ENCODE measurements at regions not wholly inside any gene's neighbourhood (a gene's known extent, or its start where the extent isn't known, plus 50 kb on each side); places are given as distances from the start of the nearest gene placed in this dataset.

DNA sequence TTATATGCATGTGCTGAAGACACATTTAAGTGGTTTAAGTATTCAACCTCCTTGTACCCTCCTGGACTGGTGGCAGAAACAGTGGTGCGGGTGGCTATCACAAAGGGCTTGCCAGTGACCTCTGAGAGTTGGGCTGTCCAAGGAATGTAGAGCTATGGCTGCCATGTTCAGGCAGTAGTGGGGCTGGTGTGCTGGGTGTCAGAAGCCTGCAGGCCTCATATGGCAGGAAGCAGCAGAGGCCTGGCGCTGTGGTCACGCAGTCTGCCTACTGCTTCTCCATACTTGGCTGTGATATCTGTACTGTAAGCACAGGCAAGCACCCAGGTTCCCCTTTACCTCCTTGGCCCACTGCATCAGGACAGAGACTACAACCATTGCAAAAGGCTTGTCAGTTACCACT is 870.0 kb downstream of the LRRIQ3 start:
- TF ChIP-seq JUN (IDR thresholded peaks at IDR 0.05; ENCODE audit: borderline replicate concordance, insufficient read depth, insufficient read length, low read depth): no peak
- TF ChIP-seq, protein P1, sequence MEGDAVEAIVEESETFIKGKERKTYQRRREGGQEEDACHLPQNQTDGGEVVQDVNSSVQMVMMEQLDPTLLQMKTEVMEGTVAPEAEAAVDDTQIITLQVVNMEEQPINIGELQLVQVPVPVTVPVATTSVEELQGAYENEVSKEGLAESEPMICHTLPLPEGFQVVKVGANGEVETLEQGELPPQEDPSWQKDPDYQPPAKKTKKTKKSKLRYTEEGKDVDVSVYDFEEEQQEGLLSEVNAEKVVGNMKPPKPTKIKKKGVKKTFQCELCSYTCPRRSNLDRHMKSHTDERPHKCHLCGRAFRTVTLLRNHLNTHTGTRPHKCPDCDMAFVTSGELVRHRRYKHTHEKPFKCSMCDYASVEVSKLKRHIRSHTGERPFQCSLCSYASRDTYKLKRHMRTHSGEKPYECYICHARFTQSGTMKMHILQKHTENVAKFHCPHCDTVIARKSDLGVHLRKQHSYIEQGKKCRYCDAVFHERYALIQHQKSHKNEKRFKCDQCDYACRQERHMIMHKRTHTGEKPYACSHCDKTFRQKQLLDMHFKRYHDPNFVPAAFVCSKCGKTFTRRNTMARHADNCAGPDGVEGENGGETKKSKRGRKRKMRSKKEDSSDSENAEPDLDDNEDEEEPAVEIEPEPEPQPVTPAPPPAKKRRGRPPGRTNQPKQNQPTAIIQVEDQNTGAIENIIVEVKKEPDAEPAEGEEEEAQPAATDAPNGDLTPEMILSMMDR (IDR thresholded peaks at IDR 0.05; ENCODE audit: extremely low read depth in 1 of 2, insufficient read depth in 1 of 2, low read depth in 1 of 2, low read length in 2 of 2): no peak
- TF ChIP-seq, protein P2, sequence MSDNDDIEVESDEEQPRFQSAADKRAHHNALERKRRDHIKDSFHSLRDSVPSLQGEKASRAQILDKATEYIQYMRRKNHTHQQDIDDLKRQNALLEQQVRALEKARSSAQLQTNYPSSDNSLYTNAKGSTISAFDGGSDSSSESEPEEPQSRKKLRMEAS (IDR thresholded peaks at IDR 0.05; ENCODE audit: insufficient read depth, insufficient read length): no peak
- TF ChIP-seq POLR2A (IDR thresholded peaks at IDR 0.05; ENCODE audit: low read depth, low read length): no peak
- TF ChIP-seq MYC (IDR thresholded peaks at IDR 0.05; ENCODE audit: low read depth, low read length): no peak
- TF ChIP-seq EZH2 (IDR thresholded peaks at IDR 0.05; ENCODE audit: borderline replicate concordance, low read depth, low read length, severe bottlenecking): no peak
- no peak for TF ChIP-seq POLR2AphosphoS5 (IDR thresholded peaks at IDR 0.05; ENCODE audit: insufficient read depth, low read depth, low read length)
- no peak for TF ChIP-seq GATA2 (IDR thresholded peaks at IDR 0.05; ENCODE audit: insufficient read depth, insufficient read length, low read depth, low read length)
- TF ChIP-seq FOS (IDR thresholded peaks at IDR 0.05; ENCODE audit: borderline replicate concordance, insufficient read depth, low read length): no peak

All from endothelial cell of umbilical vein (primary cell).